ENCODE measurements at regions not wholly inside any gene's neighbourhood (a gene's known extent, or its start where the extent isn't known, plus 50 kb on each side); places are given as distances from the start of the nearest gene placed in this dataset.

- Histone ChIP-seq H2BK5ac (ENCODE audit: insufficient read length, low read length) (no peak overlapping the region), H2BK15ac (ENCODE audit: low read depth, low read length) (no peak overlapping the region), H3K4ac (ENCODE audit: low read depth, low read length) (no peak overlapping the region), H3K79me1 (ENCODE audit: insufficient read depth, low read depth, low read length, poor library complexity, severe bottlenecking) (no peaks in the 10 kb centered on the region), H3K18ac (ENCODE audit: insufficient read length, low read depth, low read length) (no peak overlapping the region), H3K79me2 (ENCODE audit: insufficient read depth, low read length) (no peaks in the 10 kb centered on the region), H2BK120ac (ENCODE audit: low read depth, low read length, poor library complexity, severe bottlenecking) (no peak overlapping the region), H3K14ac (ENCODE audit: insufficient read depth, low read length) (no peak overlapping the region), H3K23me2 (ENCODE audit: insufficient read length, low read depth, low read length, poor library complexity, severe bottlenecking) (no peaks in the 10 kb centered on the region), H2AFZ (ENCODE audit: low read length) (no peak overlapping the region), H3K56ac (ENCODE audit: insufficient read length, low read depth, low read length) (no peak overlapping the region), H3K4me2 (ENCODE audit: insufficient read depth, insufficient read length, low read length) (no peak overlapping the region), H4K5ac (ENCODE audit: insufficient read length, low read depth, low read length) (no peak overlapping the region), H4K20me1 (ENCODE audit: control insufficient read depth, insufficient read depth, insufficient read length) (no peaks in the 10 kb centered on the region), H4K8ac (replicated peaks; ENCODE audit: insufficient read length, low read depth, low read length) (no peak overlapping the region), H3K9me3 (ENCODE audit: control insufficient read depth, low read depth, low read length) (no peaks in the 10 kb centered on the region), H2BK12ac (ENCODE audit: insufficient read length, low read depth, low read length) (no peak overlapping the region), H3K4me1 (ENCODE audit: insufficient read depth, low read length) (peaks cover 4% of the 10 kb centered on the region; the same call in 1 of the 2 replicates), H2BK20ac (ENCODE audit: low read depth, low read length, poor library complexity, severe bottlenecking) (no peak overlapping the region), H2AK5ac (ENCODE audit: insufficient read length, low read length) (no peak overlapping the region), H3K9ac (ENCODE audit: extremely low read depth, insufficient read length, low read length) (no peak overlapping the region), H3K23ac (ENCODE audit: insufficient read length, low read depth, low read length) (no peak overlapping the region), H3T11ph (ENCODE audit: low read length) (no peak overlapping the region), H4K91ac (ENCODE audit: insufficient read length, low read depth, low read length) (no peak overlapping the region), H3K27ac (ENCODE audit: insufficient read length, low read depth, low read length) (no peak overlapping the region), H3K27me3 (ENCODE audit: insufficient read depth, low read length) (no peaks in the 10 kb centered on the region)
- no CpG with 5 or more reads among the region's 5 CpGs for WGBS (ENCODE audit: extremely low coverage, insufficient read length, low lambda C conversion rate)
- Mint-ChIP-seq H3K27ac (no peak overlapping the region), H3K27me3 (ENCODE audit: low read depth) (peaks cover 27% of the 10 kb centered on the region), H3K4me3 (no peak overlapping the region), H3K4me1 (peaks cover 8 to 34% of the 10 kb centered on the region in 2 experiments), H3K36me3 (ENCODE audit: insufficient read depth in 1 of 3, low read depth in 3 of 3) (peaks cover 0 to 12% (median 3%) of the 10 kb centered on the region in 3 experiments; a peak in 4 of 7 replicates), H3K9me3 (peaks cover 4 to 12% of the 10 kb centered on the region in 2 experiments; a peak in 4 of 5 replicates)
- TF ChIP-seq CTCF (conservative IDR thresholded peaks at IDR 0.05), result no peak
- DNase-seq, result no peak
Measured at GRCh38 chr20:56899506-56899905, 270.4 kb downstream of the TFAP2C start.
